T-helper 1 cell (primary cell): ENCODE measurements at regions not wholly inside any gene's neighbourhood (a gene's known extent, or its start where the extent isn't known, plus 50 kb on each side); places are given as distances from the start of the nearest gene placed in this dataset.
"Not testable (repeated sequence)": the region's sequence is repeated elsewhere in the genome, so short reads cannot be mapped to it uniquely, and the experiment has no call there.

Experiments used
- DNase-seq, 5 donors: peaks; one replicate each; pipeline ENCODE4 v3.0.0-alpha.2; 2012 to 2020

DNA sequence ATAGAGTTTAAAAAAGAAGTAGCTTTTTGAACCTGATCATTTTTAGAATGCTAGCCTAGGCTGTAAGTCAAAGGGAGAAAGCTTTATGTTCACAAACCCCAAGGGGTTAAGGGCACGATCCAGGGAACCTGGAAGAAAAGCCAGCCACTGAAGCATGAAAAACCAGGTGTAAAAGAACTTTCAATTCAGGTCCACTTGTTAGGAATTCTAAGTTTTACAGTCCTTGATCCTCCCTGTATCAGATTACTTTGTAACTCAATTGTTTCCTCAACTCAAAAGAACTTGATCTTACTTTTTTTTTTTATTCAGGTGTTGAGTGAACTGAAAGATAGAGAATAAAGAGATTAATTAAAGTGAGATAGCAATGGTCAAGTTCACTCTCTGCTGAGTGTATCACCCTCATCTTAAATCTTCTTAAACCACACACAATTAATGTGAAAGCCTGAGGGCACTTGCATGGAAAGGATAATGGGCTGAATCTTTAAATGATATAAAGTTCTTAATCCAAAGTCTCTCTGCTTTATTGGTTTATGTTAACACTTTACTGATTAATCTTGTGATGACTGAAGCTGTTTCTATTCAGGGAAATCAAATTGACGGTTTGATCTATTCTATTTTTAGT, 672.2 kb upstream of the LRRN3 start:
- no peak for DNase-seq

DNA sequence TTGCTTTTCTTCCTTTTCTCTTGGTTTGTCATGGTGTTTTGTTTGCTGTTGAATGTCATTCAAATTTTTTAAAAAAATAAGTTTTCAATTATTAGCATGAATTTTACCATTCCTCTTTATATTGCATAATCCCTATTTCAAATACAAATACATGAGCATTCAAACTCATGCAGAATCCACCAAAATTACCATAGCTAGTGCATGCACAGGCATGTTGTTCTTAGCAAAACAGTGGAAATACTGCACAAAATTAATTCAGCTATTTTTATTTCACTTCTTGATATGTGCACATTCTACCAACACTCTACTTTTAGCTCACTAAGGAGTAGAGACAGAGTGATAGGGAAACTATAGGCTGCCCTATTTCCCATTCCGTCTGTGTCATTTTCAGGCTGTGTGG, 670.1 kb upstream of the LRRN3 start:
- DNase-seq, result no peak

DNA sequence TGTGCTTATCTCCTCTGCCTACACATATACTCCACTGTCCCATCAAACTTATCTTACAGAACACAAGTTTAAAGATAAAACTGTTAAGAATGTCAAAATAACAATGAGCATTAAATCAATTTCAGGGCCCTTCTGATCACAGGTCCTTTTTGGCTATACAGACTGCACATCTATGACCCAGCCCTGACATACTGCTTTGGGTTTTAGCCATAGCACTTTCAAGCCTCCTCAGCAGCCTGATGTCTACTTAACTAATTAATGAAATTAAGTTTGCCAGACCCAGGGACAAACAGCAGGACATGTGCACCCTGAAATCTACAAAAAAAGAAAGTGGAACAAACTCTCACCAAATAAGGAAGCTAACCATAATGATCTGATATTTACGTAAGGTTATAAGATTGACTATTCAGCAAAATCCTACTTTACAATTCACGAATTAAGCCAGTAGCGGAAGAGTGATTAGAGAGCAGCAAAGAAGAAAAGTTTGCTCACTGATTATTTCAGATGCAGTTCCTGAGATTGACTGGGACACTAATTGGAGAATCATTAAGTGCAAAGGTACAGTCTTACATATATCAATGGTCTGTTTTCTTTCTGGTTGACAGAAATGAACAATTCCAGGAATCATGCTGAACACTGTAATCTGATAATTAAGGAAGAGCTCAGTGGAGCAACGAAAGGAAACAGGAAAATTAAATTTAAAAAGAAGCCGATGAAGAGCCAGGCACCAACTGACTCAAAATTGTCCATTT, 669.3 kb upstream of the LRRN3 start:
- DNase-seq, result no peak

GRCh38 chr7:110432061-110432553, 658.8 kb upstream of the LRRN3 start:
- no peak for DNase-seq

- not testable (repeated sequence) for DNase-seq
These were observed 652.0 kb upstream of the LRRN3 start for GRCh38 chr7:110438926-110439325.

GRCh38 chr7:110442381-110442837, 648.5 kb upstream of the LRRN3 start:
- DNase-seq, result no peak

DNA sequence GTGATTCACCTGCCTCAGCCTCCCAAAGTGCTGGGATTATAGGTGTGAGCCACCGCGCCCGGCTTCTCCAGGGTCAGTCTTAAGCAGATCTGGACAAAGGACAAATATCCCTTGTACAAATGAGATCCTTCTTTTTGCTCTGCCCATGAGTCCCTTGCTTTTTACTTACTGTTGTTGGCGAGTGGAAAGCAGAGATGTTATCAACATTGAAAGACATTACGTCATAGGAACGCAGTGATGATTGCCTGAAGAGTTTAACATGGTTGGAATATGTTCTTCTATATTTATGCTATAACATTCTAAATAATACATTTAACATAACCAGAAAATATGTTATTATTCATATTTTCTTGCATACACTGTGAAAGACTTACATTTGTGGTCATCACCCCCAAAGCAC, 644.3 kb upstream of the LRRN3 start:
- no peak for DNase-seq

DNA sequence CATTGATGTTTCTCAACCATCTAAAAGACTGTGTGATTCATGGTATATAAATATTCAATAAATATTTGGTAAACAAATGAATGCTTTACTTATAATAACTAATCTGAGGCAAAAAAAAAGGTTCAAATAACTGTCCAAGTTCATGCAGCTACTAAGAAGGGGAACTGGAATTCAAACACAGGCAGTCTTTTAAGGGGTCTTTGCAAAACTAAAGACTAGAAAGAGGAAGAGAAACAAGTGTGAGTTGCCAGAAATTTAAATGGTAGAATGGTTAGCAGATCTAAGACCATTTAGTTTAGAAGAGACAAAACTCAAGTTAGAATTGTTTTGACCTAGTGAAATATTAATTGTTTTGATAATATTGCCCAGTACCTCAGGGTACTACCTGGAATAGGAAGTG, 642.0 kb upstream of the LRRN3 start:
- DNase-seq, result no peak

DNA sequence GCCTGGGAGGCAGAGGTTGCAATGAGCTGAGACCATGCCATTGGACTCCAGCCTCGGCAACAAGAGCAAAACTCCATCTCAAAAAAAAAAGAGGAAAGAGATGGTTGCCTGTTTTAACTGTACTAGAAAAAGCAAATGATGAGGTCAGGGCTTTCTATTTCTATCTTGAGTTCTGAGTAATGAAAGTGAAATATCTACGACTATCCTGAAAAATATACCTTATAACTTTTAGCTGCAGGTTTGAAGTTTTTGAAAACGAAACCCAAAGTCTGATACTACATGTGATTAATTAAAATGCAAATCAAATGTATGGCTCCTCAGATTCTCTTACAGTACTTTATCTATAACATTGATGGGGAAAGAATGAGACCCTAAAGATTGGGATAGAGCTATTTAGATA, 636.2 kb upstream of the LRRN3 start:
- no peak for DNase-seq

DNA sequence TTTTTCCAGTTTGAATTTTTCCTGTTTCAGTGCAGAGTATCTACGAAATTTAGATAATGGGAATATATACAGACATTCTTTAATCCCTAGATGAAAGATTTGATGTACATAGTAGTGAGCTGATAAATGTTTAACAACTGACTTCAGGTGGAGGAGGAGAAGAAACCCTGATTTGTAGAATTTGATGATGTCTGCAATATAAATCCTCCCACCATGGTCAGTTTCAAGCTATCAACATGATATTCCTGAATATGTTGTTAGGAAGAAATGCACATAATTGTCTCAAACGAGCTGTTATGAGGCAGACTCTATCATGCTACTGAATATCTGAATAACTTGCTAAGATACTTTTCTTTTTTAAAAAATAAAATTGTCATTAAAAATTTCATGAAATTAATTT, 629.3 kb upstream of the LRRN3 start:
- DNase-seq, result no peak

DNA sequence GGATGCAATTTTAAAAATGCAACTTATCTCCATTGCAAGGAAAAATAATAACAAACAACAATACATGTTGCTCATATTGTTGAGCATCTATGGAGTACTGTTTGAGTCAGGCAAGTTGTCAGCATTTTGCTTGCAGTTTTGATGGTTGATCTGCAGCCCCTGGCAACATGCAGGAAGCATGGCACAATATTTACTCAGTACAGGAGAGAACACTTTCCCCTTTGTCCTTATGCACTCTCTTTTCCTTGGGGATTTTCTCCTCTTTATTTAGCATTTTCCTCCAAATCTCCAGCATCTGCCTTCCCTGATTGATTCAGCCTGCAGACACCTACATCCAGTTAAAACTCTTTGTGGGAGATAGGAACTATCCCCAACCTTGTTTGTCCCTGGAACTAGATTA, 620.5 kb upstream of the LRRN3 start:
- no peak for DNase-seq

GRCh38 chr7:110472419-110472818, 618.5 kb upstream of the LRRN3 start:
- not testable (repeated sequence) for DNase-seq

- DNase-seq, result no peak
These were observed 610.0 kb upstream of the LRRN3 start for GRCh38 chr7:110480964-110481363.

GRCh38 chr7:110483553-110483952, 607.4 kb upstream of the LRRN3 start:
- no peak for DNase-seq

DNA sequence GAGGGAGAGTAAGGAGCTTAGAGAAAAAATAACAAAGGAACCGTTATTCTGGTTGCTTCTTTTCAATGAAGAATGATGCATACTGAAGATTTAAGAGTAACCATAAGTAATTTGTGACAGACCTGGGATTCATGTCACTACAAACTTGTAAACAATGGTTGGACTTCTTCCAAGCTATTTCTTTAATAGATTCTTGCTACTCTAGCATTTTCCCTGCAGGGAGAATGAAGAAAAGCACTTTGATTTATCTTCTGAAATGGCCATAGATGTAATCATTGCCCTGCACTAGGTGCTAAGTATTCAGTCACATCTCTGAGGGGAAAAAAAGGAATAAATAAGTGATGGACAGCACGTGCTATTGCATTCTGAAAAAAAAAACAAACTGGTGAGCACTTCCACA, 606.6 kb upstream of the LRRN3 start:
- DNase-seq, result no peak

DNA sequence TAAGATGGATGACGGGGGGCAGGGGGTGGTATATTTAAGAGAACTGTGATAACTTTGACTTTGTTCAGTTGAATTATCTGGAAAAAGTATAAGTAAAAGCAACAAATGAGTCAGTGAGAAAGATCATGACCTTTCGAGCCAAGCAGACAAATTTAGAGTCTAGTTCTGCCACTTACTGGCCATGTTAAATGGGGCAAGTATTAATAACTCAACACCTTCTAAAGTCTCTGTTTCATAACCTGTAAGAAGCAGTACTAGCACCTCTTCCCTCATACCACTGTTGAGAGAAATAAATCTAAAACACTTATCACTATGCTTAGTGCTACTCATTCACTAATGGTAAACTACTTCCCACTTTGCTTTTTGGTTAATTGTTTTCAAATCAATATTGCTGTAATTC, 604.4 kb upstream of the LRRN3 start:
- no peak for DNase-seq

DNA sequence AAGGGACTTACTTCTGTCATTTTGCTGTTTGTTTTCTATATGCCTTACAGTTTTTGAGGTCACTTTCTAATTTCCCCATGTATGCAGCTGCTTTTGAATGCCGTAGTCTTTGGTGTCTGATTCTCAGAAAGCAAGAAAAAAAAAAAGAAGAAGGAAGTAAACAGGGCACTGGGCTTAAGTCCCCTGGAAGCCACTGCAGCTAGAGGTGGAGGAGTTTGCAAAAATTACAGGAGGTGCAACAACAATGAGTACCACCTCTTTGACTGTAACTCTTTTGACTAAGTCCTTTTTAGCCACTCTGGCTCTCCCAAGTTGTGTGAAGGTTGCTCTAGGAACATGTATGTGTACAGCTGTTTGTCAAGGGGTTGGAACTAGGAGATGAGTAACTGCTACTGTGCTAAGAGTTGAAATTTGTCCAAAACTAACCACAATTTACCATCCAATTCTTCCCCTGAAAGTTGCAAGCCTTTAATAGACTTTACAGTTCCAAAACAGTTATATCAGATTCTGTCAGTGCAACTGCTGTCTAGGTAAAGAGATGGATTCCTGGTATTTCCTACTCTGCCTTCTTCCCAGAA, 588.0 kb upstream of the LRRN3 start:
- no peak for DNase-seq

DNA sequence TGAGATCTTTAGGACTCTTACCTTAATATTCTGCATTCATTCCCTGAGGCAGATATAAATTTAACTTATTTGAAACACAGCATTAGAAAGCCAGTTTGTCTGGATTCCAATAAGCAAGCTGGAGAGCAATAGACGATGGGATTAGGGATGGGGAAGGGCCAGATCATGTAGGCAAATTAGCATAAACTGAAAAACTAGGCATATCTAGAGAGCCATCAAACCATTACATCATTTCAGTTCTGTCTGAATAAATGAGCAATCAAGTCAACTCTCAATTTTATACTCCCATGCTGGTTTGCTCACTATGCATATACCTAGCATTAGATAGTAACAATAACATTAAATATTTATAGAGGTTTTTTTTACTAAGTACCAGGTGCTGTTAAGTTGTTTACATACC, 583.6 kb upstream of the LRRN3 start:
- no peak for DNase-seq

DNA sequence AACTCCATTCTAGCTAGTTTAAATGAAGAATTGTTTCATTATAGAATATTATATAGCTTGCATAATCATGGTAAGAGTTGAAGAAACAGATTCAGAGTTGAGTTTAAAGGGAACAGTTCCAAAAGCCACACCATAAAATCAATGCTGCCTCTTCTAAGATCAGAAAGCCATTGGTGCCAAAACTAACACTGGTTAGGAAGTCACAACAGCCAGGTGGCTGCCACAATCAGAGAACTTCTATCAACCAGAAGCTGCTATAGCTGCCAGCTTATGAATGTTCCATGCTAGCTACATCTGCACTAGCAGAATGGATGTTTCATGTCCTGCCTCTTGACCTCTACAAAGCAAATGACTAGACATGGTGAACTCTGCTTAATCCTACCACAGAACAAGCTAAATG, 583.1 kb upstream of the LRRN3 start:
- no peak for DNase-seq

- DNase-seq, result not testable (repeated sequence)
These were observed 575.9 kb upstream of the LRRN3 start for GRCh38 chr7:110514975-110515551.

- no peak for DNase-seq
These were observed 571.1 kb upstream of the LRRN3 start for GRCh38 chr7:110519851-110520250.

- DNase-seq, result no peak
These were observed 569.5 kb upstream of the LRRN3 start for GRCh38 chr7:110521357-110521911.

- no peak for DNase-seq
These were observed 568.7 kb upstream of the LRRN3 start for GRCh38 chr7:110522061-110522760.
